HG03108 (cell line): ENCODE measurements at regions not wholly inside any gene's neighbourhood (a gene's known extent, or its start where the extent isn't known, plus 50 kb on each side); places are given as distances from the start of the nearest gene placed in this dataset.

Experiments
- ATAC-seq: cut with Tn5 transposase; IDR thresholded peaks from one replicate; pipeline ENCODE4 v1.9.1; 2021; ENCODE audit warnings: moderate library complexity; ENCODE audit not compliant: unreplicated experiment

GRCh38 chr7:95718577-95719410 is 53.6 kb upstream of the DYNC1I1 start:
- no peak for ATAC-seq

DNA sequence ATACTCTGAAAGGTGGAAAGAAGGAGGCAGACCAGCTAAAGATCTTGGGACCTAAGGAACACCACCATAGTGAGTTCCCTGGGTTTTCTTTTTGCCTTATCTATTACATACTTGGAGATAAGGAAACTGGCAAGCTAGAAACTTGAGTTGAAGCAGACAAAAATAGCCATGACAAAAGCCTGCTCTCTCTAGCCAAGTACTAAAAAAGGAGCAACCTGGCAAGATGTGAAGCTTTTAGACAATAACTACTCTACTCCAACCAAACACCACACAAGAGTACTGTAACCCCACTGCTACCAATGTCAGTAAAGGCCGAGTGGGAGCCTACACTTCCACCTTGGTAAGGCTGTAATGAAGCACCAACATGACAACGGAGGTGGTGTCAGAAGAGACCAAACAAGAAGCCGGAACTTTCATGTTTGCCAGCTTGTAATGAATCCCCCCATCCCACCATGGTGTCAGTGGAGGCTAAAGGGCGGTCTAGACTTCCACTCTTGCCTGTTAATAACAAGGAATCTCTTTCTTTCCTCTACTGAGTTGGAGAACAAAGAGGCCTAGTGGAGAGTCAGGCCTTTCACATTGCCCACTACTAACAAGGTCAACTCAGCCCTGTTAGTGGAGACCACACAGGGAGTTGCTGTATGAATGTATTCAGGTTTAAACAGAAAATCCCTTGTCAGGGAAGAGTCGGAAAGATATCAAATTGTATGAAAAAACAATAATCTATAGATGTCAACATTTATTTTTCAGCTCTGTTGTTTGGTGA is 55.8 kb upstream of the DYNC1I1 start:
- ATAC-seq: no peak

DNA sequence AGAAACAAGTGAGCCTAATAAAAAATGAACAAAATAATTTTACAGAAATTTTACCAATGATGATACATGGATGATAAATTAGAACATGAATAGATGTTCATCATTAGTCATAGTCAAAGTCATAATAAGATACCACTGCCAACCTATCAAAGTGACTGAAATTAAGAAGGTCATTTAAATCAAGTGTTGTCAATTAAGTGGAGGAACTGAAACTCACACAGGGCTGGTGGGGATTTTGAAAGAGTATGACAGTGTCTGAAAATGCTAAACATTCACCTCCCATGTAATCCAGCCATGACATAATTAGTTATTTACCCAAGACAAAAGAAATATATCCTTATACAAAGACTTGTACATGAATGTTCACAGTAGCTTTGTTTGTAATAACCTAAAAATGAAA is 57.1 kb upstream of the DYNC1I1 start:
- peak; percentile 95 for ATAC-seq

- no peak for ATAC-seq
Measured at GRCh38 chr7:95710711-95711110, 61.6 kb upstream of the DYNC1I1 start.

DNA sequence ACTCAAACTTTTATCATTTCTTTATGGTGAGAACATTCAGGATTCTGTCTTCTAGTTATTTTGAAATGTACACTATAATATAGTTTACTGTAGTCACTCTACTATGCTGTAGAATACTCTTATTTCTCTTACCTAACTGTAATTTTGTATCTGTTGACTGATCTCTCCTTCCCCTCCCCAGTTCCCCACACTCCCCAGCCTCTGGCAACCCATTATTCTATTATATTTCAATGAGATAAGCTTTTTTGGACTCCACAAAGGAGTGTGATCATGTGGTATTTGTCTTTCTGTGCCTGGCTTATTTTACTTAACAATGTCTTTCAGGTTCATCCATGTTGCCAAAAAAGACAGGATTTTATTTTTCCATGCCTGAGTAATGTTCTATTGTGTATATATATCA is 71.4 kb upstream of the DYNC1I1 start:
- no peak for ATAC-seq

DNA sequence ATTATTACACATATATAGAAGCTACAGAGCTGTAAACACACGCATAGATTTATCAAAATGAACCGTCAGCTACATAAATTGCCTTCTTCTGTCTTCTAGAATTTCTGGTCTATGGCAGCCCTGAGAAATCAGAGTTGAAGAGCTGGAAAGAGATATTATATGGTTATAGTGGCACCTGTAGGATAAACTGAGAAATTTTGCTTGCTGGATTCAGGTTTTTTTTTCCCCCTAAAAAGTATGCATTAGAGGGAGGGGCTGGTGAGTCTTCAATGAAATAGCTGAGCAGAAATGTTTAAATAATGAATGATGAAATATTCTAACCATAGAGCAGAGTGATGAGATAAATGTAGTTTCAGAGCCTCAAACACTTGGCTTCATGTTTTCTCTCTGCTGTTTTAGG is 78.0 kb upstream of the DYNC1I1 start:
- ATAC-seq: no peak

DNA sequence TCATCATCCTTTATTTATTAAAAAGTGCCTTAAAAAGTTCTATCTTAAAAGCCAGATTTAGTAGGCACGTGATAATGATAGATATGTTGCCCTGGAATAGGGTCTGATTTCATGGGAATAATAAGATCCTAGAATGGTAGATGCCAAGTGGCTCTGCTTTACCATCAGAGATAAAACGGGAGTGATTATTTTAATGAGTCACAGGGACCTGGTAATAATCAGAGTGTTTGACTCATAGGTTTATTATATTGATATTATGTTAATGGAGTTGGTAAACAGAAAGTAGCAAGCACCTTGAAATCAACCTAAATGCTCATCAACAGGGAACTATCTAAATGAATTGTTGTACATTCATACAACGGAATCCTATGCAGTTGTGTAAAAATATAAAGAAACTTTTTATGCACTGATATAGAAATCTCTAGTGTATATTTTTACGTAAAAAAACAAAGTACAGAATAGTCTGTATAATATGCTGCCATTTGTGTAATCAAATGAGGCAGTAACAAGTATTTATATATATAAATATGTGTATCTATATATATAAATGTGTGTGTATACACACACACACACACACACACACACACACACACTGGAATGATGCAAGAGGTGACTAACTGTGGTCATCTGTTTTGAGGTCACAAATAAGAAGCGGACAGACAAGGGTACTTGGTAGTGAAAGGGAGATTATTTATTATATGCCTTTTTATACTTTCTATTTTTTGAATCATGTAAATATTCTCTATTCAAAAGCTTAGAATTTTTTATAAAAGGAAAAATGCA is 78.6 kb upstream of the DYNC1I1 start:
- ATAC-seq: no peak

- no peak for ATAC-seq
Measured at GRCh38 chr7:95691464-95691863, 80.9 kb upstream of the DYNC1I1 start.

DNA sequence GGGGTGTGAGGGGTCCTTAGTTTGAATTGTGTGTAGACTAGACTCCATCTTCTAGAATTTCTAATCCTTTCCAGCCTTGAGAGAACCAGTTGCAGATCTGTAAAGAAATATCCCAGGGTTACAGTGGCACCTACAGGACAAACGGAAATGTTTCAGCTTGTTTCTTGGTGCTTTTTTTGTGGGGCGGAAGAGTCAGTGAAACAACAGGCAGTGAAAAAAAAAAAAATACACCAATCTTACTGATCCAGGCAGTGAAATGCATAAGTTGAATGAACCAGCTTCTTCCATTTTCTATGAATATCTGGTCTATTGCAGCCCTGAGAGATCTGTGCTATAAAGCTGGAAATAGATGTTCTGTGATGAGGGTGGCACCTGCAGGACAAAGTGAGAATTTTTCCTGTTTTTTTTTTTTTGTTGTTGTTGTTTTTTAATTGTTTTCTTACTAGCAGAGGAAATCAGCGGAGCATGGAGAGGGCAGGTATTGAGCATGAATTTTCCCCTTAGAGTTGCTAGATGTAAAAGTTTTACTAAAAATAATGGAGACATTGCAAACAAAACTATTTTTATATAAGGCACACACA is 81.9 kb upstream of the DYNC1I1 start:
- ATAC-seq: peak; percentile 69

GRCh38 chr7:95688931-95689495 is 83.3 kb upstream of the DYNC1I1 start:
- no peak for ATAC-seq

GRCh38 chr7:95687759-95688343 is 84.5 kb upstream of the DYNC1I1 start:
- ATAC-seq: no peak

DNA sequence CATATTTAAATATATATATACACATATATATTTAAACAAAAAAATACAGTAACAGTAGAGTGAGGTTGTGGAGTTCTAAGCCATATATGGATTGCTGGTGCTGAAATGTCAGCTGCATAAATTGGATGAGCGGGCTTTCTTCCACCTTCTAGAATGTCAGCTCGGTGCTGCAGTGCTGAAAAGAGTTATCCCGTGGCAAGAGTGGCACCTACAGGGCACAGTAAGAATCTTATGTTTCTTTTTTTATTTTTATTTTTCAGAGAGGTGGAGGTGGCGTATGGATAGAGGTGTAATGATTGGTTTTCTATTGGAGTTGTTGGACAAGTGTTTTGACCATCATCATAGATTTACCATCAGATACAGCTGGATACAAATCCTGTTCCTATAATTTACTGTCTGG is 86.2 kb upstream of the DYNC1I1 start:
- ATAC-seq: no peak

- ATAC-seq: no peak
Measured at GRCh38 chr7:95684505-95684904, 87.8 kb upstream of the DYNC1I1 start.

DNA sequence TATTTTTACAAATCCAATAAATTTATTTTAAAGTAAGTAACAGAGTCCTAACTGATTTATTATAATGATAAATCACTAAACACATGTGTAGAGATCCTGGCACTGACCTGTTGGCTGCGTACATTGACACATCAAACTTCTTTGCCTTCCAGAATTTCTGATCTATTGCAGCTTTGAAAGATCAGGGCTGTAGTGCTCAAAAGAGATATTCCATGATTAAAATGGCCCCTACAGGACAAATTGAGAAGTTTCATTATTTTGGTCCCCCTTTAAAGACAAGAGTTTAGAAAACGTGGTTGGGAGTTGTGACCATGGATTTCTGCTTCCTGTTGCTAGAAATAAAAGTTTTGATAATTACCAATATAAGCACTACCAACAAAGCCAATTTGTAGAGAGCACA is 87.7 kb upstream of the PDK4 start:
- ATAC-seq: no peak

DNA sequence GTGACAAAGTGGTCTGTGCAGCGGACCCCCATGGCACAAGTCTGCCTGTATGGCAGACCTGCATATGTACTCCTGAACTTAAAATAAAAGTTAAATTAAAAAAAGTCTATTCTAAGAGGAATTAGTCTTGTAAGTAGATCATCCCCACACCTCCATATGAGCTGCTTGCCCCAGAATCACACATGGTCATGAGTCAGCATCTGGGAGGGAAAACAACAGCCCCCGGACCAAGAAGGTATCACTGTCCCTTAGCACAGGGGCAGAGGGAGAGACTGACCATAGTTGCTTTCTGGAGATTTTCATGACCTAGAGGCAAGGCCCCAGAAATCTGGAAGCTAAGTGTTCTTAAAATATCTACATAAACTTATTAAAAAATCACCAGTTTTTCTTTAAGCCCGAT is 86.6 kb upstream of the PDK4 start:
- ATAC-seq: no peak

DNA sequence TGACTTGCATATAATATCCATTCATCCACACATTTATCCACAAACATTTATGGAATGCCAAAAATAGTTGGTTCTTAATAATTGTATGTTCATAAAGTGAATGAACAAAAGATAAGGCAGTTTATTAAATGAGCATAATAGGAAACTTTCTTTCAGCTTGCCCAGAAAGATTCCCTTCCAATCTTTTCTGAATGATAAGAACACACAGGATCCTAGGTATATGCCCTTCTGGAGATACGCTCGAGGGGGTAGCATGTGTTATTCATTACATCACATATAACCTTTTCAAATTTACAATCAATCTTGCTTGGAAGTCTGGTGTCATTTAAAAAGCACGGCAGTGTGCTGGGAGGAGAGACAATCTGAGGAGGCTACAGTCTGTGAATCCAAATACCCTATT is 80.4 kb upstream of the PDK4 start:
- no peak for ATAC-seq

GRCh38 chr7:95675632-95676031 is 79.3 kb upstream of the PDK4 start:
- no peak for ATAC-seq

GRCh38 chr7:95675016-95675415 is 78.7 kb upstream of the PDK4 start:
- ATAC-seq: no peak

DNA sequence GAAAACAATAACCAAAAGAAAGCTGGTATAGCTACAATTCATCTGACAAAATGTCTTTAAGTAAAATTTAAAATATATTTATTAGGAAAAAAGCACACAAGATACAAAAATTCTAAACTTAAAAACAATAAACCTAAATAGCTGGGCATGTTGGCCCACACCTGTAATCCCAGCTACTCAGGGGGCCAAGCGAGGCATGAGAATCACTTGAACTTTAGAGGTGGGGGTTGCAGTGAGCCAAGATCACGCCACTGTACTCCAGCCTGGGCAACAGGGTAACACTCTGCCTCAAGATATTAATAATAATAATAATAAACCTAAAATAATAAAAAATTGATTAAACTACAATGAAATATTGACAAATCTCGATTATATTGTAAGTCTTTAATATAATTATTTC is 77.8 kb upstream of the PDK4 start:
- ATAC-seq: no peak

DNA sequence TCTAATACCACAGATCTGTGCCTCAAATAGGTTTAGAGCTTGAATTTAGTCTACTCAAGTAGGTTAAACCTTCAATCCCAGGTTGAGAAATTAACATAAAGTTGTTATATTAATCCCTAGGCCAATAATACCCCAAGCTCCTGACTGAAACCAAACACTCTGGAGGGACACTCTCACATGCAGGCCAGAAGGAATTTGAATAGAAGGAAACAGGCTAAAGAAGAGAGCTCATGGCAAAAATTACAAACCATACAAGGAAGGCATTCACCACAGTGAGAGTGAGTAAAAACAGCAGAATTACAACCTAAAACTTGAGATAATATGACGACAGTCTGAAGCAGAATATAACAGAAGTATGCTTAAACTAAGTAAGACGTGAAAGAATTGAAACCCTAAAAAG is 76.1 kb upstream of the PDK4 start:
- ATAC-seq: no peak

DNA sequence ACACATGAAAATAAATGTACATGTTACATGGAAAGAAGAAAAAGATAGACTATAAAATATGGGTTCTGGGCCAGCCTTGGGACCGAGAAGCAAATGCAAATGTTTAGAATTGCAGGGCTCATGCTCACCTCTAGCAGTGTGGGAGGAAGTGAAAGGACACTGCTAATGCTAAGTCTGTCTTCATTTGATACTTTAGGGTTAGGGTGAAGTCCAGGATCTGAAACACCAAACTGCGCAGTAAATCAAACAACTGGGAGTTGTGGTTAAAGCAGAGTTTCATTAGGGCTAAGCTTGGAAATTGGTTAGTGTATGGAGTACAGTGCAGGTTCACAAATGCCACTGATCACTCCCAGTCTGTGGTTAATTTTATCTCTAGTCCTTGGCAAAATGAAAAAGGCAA is 73.2 kb upstream of the PDK4 start:
- ATAC-seq: no peak
